Progenitor cell of endocrine pancreas (in vitro differentiated cells): ENCODE measurements at regions not wholly inside any gene's neighbourhood (a gene's known extent, or its start where the extent isn't known, plus 50 kb on each side); places are given as distances from the start of the nearest gene placed in this dataset.

ENCODE experiments used
- DNase-seq: peaks from one replicate; pipeline ENCODE4 v3.0.0; 2021; ENCODE audit warnings: low spot score; ENCODE audit not compliant: unreplicated experiment
- H3K27ac Mint-ChIP-seq: 2 replicates; pipeline ENCODE4 v1.8.0; 2021; ENCODE audit warnings: mild to moderate bottlenecking, moderate library complexity, mixed read lengths
- H3K27me3 Mint-ChIP-seq: 2 replicates; pipeline ENCODE4 v1.8.0; 2021; ENCODE audit warnings: mixed read lengths
- H3K36me3 Mint-ChIP-seq: 2 replicates; pipeline ENCODE4 v1.8.0; 2022; ENCODE audit warnings: mixed read lengths; ENCODE audit not compliant: insufficient read depth
- H3K4me1 Mint-ChIP-seq: 2 replicates; pipeline ENCODE4 v1.8.0; 2021; ENCODE audit warnings: low read depth, mixed read lengths
- H3K4me3 Mint-ChIP-seq: 2 replicates; pipeline ENCODE4 v1.8.0; 2021; ENCODE audit warnings: low read depth, mild to moderate bottlenecking, moderate library complexity, mixed read lengths
- H3K9me3 Mint-ChIP-seq: 2 replicates; pipeline ENCODE4 v1.8.0; 2021; ENCODE audit warnings: low read depth, mixed read lengths
- CTCF ChIP-seq: fragments of 200-600 bp; sonication (generic); IDR thresholded peaks from one replicate; pipeline ENCODE4 v1.5.0; 2021; ENCODE audit warnings: antibody characterized with exemption, mild to moderate bottlenecking; ENCODE audit not compliant: unreplicated experiment

- Mint-ChIP-seq H3K27ac (no peak overlapping the region), H3K27me3 (no peaks in the 10 kb centered on the region), H3K36me3 (no peaks in the 10 kb centered on the region), H3K4me3 (no peak overlapping the region), H3K9me3 (no peaks in the 10 kb centered on the region), H3K4me1 (no peaks in the 10 kb centered on the region)
- no peak for DNase-seq
- TF ChIP-seq CTCF: no peak
Measured at GRCh38 chr18:51248685-51249084, 51.2 kb upstream of the MEX3C start.

GRCh38 chr18:51250006-51250405 lies 52.5 kb upstream of the MEX3C start:
- no peak overlapping the region for H3K4me3 Mint-ChIP-seq
- no peaks in the 10 kb centered on the region for H3K27me3 Mint-ChIP-seq
- no peak for TF ChIP-seq CTCF
- no peak overlapping the region for H3K27ac Mint-ChIP-seq
- no peaks in the 10 kb centered on the region for H3K36me3 Mint-ChIP-seq
- H3K4me1 Mint-ChIP-seq: no peaks in the 10 kb centered on the region
- no peak for DNase-seq
- H3K9me3 Mint-ChIP-seq: no peaks in the 10 kb centered on the region

GRCh38 chr18:51250458-51251024 lies 53.1 kb upstream of the MEX3C start:
- Mint-ChIP-seq H3K4me3 (no peak overlapping the region), H3K9me3 (no peaks in the 10 kb centered on the region), H3K36me3 (no peaks in the 10 kb centered on the region), H3K27ac (no peak overlapping the region), H3K27me3 (no peaks in the 10 kb centered on the region), H3K4me1 (no peaks in the 10 kb centered on the region)
- no peak for TF ChIP-seq CTCF
- no peak for DNase-seq

- H3K36me3 Mint-ChIP-seq: no peaks in the 10 kb centered on the region
- no peaks in the 10 kb centered on the region for H3K4me1 Mint-ChIP-seq
- no peak overlapping the region for H3K4me3 Mint-ChIP-seq
- no peak for DNase-seq
- TF ChIP-seq CTCF: no peak
- H3K9me3 Mint-ChIP-seq: no peaks in the 10 kb centered on the region
- H3K27ac Mint-ChIP-seq: no peak overlapping the region
- no peaks in the 10 kb centered on the region for H3K27me3 Mint-ChIP-seq
Measured at GRCh38 chr18:51251625-51252024, 54.1 kb upstream of the MEX3C start.

- H3K4me1 Mint-ChIP-seq: peaks cover 10% of the 10 kb centered on the region
- H3K9me3 Mint-ChIP-seq: no peaks in the 10 kb centered on the region
- H3K27me3 Mint-ChIP-seq: no peaks in the 10 kb centered on the region
- DNase-seq: no peak
- no peak for TF ChIP-seq CTCF
- H3K27ac Mint-ChIP-seq: no peak overlapping the region
- no peak overlapping the region for H3K4me3 Mint-ChIP-seq
- H3K36me3 Mint-ChIP-seq: no peaks in the 10 kb centered on the region
Measured at GRCh38 chr18:51253476-51253875, 56.0 kb upstream of the MEX3C start.
